ENCODE measurements at regions not wholly inside any gene's neighbourhood (a gene's known extent, or its start where the extent isn't known, plus 50 kb on each side); places are given as distances from the start of the nearest gene placed in this dataset.

- Mint-ChIP-seq H3K27me3 (ENCODE audit: low read depth, poor library complexity) (peaks cover 17% of the 10 kb centered on the region), H3K9me3 (peaks cover 36% of the 10 kb centered on the region), H3K4me1 (no peaks in the 10 kb centered on the region), H3K27ac (no peak overlapping the region), H3K4me3 (no peak overlapping the region), H3K36me3 (ENCODE audit: low read depth) (no peaks in the 10 kb centered on the region)
- no peak for DNase-seq
- no peak for TF ChIP-seq CTCF (IDR thresholded peaks at IDR 0.05)
These were observed 262.9 kb downstream of the IRX2 start for GRCh38 chr5:2488593-2488992.

GRCh38 chr5:2487152-2487763 is 264.2 kb downstream of the IRX2 start:
- TF ChIP-seq CTCF (IDR thresholded peaks at IDR 0.05): no peak
- no peak overlapping the region for H3K27ac Mint-ChIP-seq
- H3K4me1 Mint-ChIP-seq: no peaks in the 10 kb centered on the region

GRCh38 chr5:2486373-2486772 is 265.1 kb downstream of the IRX2 start:
- peaks cover 10% of the 10 kb centered on the region for H3K27me3 Mint-ChIP-seq (ENCODE audit: low read depth, poor library complexity)
- peaks cover 50% of the 10 kb centered on the region for H3K9me3 Mint-ChIP-seq
- no peak overlapping the region for H3K4me3 Mint-ChIP-seq
- H3K4me1 Mint-ChIP-seq: no peaks in the 10 kb centered on the region
- no peak for DNase-seq
- H3K27ac Mint-ChIP-seq: no peak overlapping the region
- no peaks in the 10 kb centered on the region for H3K36me3 Mint-ChIP-seq (ENCODE audit: low read depth)
- TF ChIP-seq CTCF (IDR thresholded peaks at IDR 0.05): no peak

More at GRCh38 chr5:2487152-2487763, 264.2 kb downstream of the IRX2 start:
- H3K9me3 Mint-ChIP-seq: peaks cover 44% of the 10 kb centered on the region
- no peak for DNase-seq
- H3K4me3 Mint-ChIP-seq: no peak overlapping the region
- H3K27me3 Mint-ChIP-seq (ENCODE audit: low read depth, poor library complexity): peaks cover 12% of the 10 kb centered on the region
- no peaks in the 10 kb centered on the region for H3K36me3 Mint-ChIP-seq (ENCODE audit: low read depth)

GRCh38 chr5:2482778-2483177 is 268.7 kb downstream of the IRX2 start:
- Mint-ChIP-seq H3K27ac (no peak overlapping the region), H3K4me3 (no peak overlapping the region), H3K9me3 (peaks cover 63% of the 10 kb centered on the region), H3K4me1 (peaks cover 5% of the 10 kb centered on the region), H3K36me3 (ENCODE audit: low read depth) (no peaks in the 10 kb centered on the region), H3K27me3 (ENCODE audit: low read depth, poor library complexity) (peaks cover 10% of the 10 kb centered on the region)
- TF ChIP-seq CTCF (IDR thresholded peaks at IDR 0.05): no peak
- no peak for DNase-seq

- Mint-ChIP-seq H3K36me3 (ENCODE audit: low read depth) (no peaks in the 10 kb centered on the region), H3K4me3 (no peak overlapping the region), H3K9me3 (peaks cover 55% of the 10 kb centered on the region), H3K27me3 (ENCODE audit: low read depth, poor library complexity) (peaks cover 3% of the 10 kb centered on the region), H3K4me1 (peaks cover 5% of the 10 kb centered on the region), H3K27ac (no peak overlapping the region)
- no peak for DNase-seq
- TF ChIP-seq CTCF (IDR thresholded peaks at IDR 0.05): no peak
These were observed 270.6 kb downstream of the IRX2 start for GRCh38 chr5:2480871-2481270.

- no peak overlapping the region for H3K27ac Mint-ChIP-seq
These were observed 275.6 kb downstream of the IRX2 start for GRCh38 chr5:2475902-2476301.

More at GRCh38 chr5:2475902-2476301, 275.6 kb downstream of the IRX2 start:
- Mint-ChIP-seq H3K9me3 (peaks cover 21% of the 10 kb centered on the region), H3K4me1 (peaks cover 5% of the 10 kb centered on the region), H3K27me3 (ENCODE audit: low read depth, poor library complexity) (peaks cover 9% of the 10 kb centered on the region), H3K4me3 (no peak overlapping the region), H3K36me3 (ENCODE audit: low read depth) (no peaks in the 10 kb centered on the region)
- no peak for TF ChIP-seq CTCF (IDR thresholded peaks at IDR 0.05)
- no peak for DNase-seq
